PC-3 (cell line): ENCODE measurements at regions not wholly inside any gene's neighbourhood (a gene's known extent, or its start where the extent isn't known, plus 50 kb on each side); places are given as distances from the start of the nearest gene placed in this dataset.

Source experiments
- EZH2 ChIP-seq: fragments of 300-600 bp; sonication (generic); IDR thresholded peaks from one replicate; pipeline ENCODE4 v1.6.1; 2017; ENCODE audit warnings: antibody characterized with exemption, mild to moderate bottlenecking, low read length; ENCODE audit not compliant: unreplicated experiment
- TF ChIP-seq, protein P1 (sequence below): fragments of 300-600 bp; sonication (generic); conservative IDR thresholded peaks from 2 replicates; pipeline ENCODE4 v1.5.1; 2017; ENCODE audit warnings: antibody characterized with exemption, low read depth, mild to moderate bottlenecking, low read length

DNA sequence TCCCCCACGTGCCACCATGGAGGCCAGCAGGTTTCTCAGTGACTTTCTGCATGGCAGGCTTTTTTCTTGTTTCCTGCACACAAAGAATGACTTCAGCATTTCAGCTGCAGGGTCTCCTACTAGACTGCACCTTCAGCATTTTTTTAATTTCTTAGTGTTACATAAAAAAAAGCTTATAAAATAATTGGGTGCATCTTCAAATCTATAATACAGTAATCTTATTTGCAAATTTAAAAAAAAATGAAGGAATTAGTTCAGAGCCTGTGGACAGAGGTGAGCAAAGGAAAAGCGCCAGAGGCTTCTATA is 57.6 kb downstream of the FAM50B start:
- TF ChIP-seq, protein P1, sequence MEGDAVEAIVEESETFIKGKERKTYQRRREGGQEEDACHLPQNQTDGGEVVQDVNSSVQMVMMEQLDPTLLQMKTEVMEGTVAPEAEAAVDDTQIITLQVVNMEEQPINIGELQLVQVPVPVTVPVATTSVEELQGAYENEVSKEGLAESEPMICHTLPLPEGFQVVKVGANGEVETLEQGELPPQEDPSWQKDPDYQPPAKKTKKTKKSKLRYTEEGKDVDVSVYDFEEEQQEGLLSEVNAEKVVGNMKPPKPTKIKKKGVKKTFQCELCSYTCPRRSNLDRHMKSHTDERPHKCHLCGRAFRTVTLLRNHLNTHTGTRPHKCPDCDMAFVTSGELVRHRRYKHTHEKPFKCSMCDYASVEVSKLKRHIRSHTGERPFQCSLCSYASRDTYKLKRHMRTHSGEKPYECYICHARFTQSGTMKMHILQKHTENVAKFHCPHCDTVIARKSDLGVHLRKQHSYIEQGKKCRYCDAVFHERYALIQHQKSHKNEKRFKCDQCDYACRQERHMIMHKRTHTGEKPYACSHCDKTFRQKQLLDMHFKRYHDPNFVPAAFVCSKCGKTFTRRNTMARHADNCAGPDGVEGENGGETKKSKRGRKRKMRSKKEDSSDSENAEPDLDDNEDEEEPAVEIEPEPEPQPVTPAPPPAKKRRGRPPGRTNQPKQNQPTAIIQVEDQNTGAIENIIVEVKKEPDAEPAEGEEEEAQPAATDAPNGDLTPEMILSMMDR: no peak
- no peak for TF ChIP-seq EZH2
